ENCODE measurements at regions not wholly inside any gene's neighbourhood (a gene's known extent, or its start where the extent isn't known, plus 50 kb on each side); places are given as distances from the start of the nearest gene placed in this dataset.

- FAIRE-seq (no peak), DNase-seq (ENCODE audit: low read depth in 1 of 2, low spot score in 2 of 2) (no peak)
- no peak overlapping the region for H3K4ac ChIP-seq (replicated peaks; ENCODE audit: insufficient read length, low read depth, low read length)
- ChIA-PET CTCF (ENCODE audit: partially characterized antibody) (no interaction called here), POLR2A (ENCODE audit: partially characterized antibody) (no interaction called here)
- H2BK120ac ChIP-seq (replicated peaks; ENCODE audit: low read depth, low read length) = no peak overlapping the region
- no peak overlapping the region for H3K9ac ChIP-seq (replicated peaks in 1 of 4; ENCODE audit: extremely low read depth in 1 of 4, low read depth in 3 of 4, low read length in 3 of 4)
- H3K27ac ChIP-seq (ENCODE audit: low read depth, low read length) = no peak overlapping the region
- no peak overlapping the region for H3K56ac ChIP-seq (replicated peaks; ENCODE audit: insufficient read length, low read depth, low read length)
- H2BK5ac ChIP-seq (ENCODE audit: low read depth, low read length) = no peak overlapping the region
- H2AFZ ChIP-seq (ENCODE audit: low read length) = no peak overlapping the region
- H3K14ac ChIP-seq (ENCODE audit: insufficient read length) = no peak overlapping the region
- no peak overlapping the region for H3K18ac ChIP-seq (ENCODE audit: extremely low read depth, low read length)
- H3K4me1 ChIP-seq (replicated peaks in 1 of 4; ENCODE audit: control insufficient read depth in 3 of 4, insufficient read depth in 4 of 4, low read length in 3 of 4) = peaks cover 0 to 3% (median 0%) of the 10 kb centered on the region in 4 experiments; a peak in 2 of 7 replicates
- 88% methylated on average over 8 of the region's 8 CpGs; no CpG with 5 or more reads in 1 of the 2 experiments for WGBS, 2 experiments (ENCODE audit: extremely low coverage in 1 of 2, insufficient coverage in 1 of 2, insufficient read length in 1 of 2, insufficient replicate concordance in 2 of 2, low coverage in 1 of 2, low lambda C conversion rate in 2 of 2, missing lambda C conversion rate in 1 of 2)
- H2AK5ac ChIP-seq (ENCODE audit: low read depth, low read length) = no peak overlapping the region
- H3K79me1 ChIP-seq (ENCODE audit: low read depth, low read length) = no peaks in the 10 kb centered on the region
- no peaks in the 10 kb centered on the region for H3K79me2 ChIP-seq (ENCODE audit: control insufficient read depth in 1 of 2, insufficient read depth in 2 of 2, low read length in 2 of 2)
- H3K23ac ChIP-seq (ENCODE audit: insufficient read length) = no peak overlapping the region
- H2BK15ac ChIP-seq (ENCODE audit: low read length) = no peak overlapping the region
- H4K91ac ChIP-seq (replicated peaks; ENCODE audit: insufficient read length, low read length) = no peak overlapping the region
- H3K23me2 ChIP-seq (ENCODE audit: low read depth, low read length) = no peaks in the 10 kb centered on the region
- no peak overlapping the region for H2BK20ac ChIP-seq (ENCODE audit: low read length)
- no peaks in the 10 kb centered on the region for H3K27me3 ChIP-seq (replicated peaks in 1 of 4; ENCODE audit: control insufficient read depth in 3 of 4, extremely low read depth in 1 of 4, insufficient read depth in 3 of 4, low read length in 3 of 4)
- no peak overlapping the region for H3K4me3 ChIP-seq (ENCODE audit: extremely low read depth in 1 of 4, insufficient read depth in 2 of 4, low read depth in 3 of 4, low read length in 4 of 4)
- H4K8ac ChIP-seq (ENCODE audit: extremely low read depth, insufficient read depth, low read length) = no peak overlapping the region
- H2BK12ac ChIP-seq (ENCODE audit: low read depth, low read length) = no peak overlapping the region
- no peaks in the 10 kb centered on the region for H3K36me3 ChIP-seq (ENCODE audit: control insufficient read depth in 2 of 4, insufficient read depth in 4 of 4, low read length in 3 of 4)
- no peaks in the 10 kb centered on the region for H3K9me3 ChIP-seq (ENCODE audit: insufficient read depth in 2 of 2, low read depth in 1 of 2, low read length in 1 of 2)
- H3K4me2 ChIP-seq (ENCODE audit: insufficient read depth in 1 of 2, low read depth in 2 of 2, low read length in 2 of 2) = no peak overlapping the region
- no peak overlapping the region for H4K5ac ChIP-seq (ENCODE audit: insufficient read length, low read depth, low read length)
- no peaks in the 10 kb centered on the region for H4K20me1 ChIP-seq (replicated peaks in 1 of 2; ENCODE audit: control insufficient read depth in 1 of 2, insufficient read depth in 2 of 2, low read length in 2 of 2)
- TF ChIP-seq KDM5A (IDR thresholded peaks at IDR 0.05; ENCODE audit: low read length) = no peak
- TF ChIP-seq POLR2A (IDR thresholded peaks at IDR 0.05; ENCODE audit: control extremely low read depth in 1 of 2, low read depth in 2 of 2, low read length in 2 of 2) = no peak
- no peak for TF ChIP-seq GTF2F1 (IDR thresholded peaks at IDR 0.05; ENCODE audit: borderline replicate concordance, low read depth, low read length)
- no peak for TF ChIP-seq CHD2 (IDR thresholded peaks at IDR 0.05; ENCODE audit: low read length)
- TF ChIP-seq BRCA1 (IDR thresholded peaks at IDR 0.05; ENCODE audit: low read depth, low read length) = no peak
- TF ChIP-seq TBP (IDR thresholded peaks at IDR 0.05; ENCODE audit: low read depth, low read length) = no peak
- TF ChIP-seq RXRA (IDR thresholded peaks at IDR 0.05; ENCODE audit: insufficient read depth, low read depth, low read length) = no peak
- no peak for TF ChIP-seq RFX5 (IDR thresholded peaks at IDR 0.05; ENCODE audit: borderline replicate concordance, low read depth, low read length)
- TF ChIP-seq HDAC2 (IDR thresholded peaks at IDR 0.05; ENCODE audit: borderline replicate concordance in 1 of 2, low read depth in 2 of 2, low read length in 2 of 2) = no peak
- TF ChIP-seq YY1 (IDR thresholded peaks at IDR 0.05; ENCODE audit: low read depth, low read length) = no peak
- TF ChIP-seq BCL11A (IDR thresholded peaks at IDR 0.05; ENCODE audit: low read depth in 2 of 2, low read length in 2 of 2) = no peak
- TF ChIP-seq NANOG (IDR thresholded peaks at IDR 0.05; ENCODE audit: insufficient read depth, low read depth, low read length, poor library complexity, severe bottlenecking) = no peak
These were observed 1278.5 kb downstream of the NSUN3 start for GRCh38 chr3:95341314-95341713.

Measured in H1 (cell line).